EH (cell line): ENCODE measurements at regions not wholly inside any gene's neighbourhood (a gene's known extent, or its start where the extent isn't known, plus 50 kb on each side); places are given as distances from the start of the nearest gene placed in this dataset.

Source experiments
- DNase-seq: peaks from one replicate; pipeline ENCODE4 v3.0.0-alpha.2; 2015; ENCODE audit warnings: low read depth

DNA sequence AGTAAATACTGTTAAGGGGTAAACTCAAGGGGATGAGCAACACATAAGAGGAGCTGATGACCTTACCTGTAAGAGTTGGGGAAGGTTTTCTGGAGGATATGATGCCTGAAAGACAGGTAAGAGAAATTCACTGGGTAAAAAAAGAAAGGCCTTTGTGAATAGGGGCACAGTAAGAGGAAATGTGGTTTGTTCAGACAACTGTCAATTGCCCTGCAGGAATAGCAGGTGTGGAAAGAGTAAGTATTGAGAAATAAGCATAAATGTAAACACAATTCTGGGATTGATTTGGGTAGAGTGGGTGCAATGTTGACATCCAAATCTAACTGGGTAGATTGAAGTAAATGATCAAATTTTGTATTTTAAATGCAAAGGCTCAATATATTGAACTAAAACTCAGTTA lies 670.0 kb downstream of the DHX35 start:
- DNase-seq, result no peak

DNA sequence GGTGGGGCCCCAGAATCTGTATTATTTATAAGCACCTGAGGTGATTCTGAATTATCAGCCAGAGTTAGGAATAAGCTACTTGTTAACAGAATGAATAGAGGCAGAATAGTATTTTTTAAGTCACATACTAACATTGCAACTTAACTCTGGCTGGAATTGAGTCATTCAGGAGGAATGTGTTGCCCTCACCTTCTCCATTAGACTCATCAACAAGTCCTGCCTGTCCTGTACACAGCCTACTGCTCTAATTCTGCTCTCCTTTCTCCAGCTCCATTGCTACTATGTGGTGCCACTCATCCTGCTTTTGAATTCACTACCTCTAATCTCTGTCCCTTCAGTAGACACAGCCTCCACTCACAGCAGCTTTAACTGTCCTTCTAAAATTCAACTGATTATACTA lies 669.4 kb downstream of the DHX35 start:
- DNase-seq, result no peak

DNA sequence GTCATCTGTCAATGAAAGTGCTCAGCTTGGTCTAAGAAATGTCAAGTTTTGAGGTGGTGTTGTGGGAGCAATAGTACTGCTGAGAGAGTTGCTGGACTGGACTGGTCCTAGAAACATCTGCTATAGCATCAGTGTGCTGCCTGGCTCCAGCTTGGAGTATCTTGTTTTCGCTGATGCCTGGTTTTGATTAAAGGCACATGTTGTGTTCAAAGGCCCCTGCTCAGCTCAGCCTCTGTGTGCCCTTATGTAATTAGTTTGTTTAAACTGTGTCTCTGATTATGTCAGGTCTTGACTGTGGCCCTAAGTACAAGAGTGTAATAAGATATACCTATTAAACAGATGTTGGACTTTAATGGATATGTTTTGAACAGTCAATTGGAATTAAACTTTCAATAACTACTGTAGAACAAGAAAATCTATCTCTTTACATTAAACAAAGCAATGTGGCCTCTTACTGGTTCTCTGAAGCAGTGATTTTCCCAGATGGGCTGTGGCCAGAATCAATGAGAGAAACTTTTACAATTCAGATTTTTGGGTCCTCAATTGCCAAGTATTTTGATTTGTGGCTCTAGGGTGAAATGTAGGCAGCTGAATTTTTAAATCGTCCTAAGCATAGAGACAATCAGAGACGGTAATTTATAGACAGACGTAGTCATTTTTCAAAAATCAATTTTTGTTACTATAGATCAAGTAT lies 668.2 kb downstream of the DHX35 start:
- DNase-seq, result no peak

DNA sequence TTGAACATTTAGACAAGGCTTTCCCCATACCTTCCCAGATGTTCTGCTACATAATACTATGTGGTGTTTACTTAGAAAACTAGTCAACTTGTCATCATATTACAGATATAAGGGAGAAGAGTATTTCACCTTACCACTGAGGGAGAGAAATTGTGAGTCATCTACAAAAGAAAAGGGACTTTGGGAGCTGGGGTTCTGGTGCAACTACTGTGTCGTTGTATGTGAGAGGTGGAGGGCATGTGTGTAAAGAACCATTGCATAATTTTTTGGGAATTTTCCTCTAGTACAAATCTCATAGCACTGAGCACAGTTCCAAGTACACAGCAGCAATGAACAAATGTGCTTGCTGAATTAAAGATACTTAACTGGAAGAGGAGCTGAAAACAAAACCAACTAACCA lies 665.6 kb downstream of the DHX35 start:
- no peak for DNase-seq

DNA sequence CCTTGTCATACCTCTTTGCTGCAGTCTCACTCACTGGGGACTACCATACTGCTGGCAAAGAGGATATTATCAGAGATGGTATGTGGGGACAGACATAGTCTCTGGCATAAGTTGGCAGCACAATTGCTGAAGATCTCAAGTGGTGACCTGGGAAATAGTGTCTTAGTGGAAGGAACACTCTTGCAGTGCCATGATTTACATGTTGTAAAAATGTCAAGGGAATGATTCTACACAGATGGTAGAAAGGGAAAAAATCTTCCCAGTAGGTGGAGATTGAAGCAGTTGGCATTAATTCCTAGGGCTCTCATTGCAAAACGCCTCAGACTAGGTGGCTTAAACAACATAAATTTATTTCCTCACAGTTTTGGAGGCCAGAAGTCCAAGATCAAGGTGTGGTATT lies 662.2 kb downstream of the DHX35 start:
- no peak for DNase-seq

DNA sequence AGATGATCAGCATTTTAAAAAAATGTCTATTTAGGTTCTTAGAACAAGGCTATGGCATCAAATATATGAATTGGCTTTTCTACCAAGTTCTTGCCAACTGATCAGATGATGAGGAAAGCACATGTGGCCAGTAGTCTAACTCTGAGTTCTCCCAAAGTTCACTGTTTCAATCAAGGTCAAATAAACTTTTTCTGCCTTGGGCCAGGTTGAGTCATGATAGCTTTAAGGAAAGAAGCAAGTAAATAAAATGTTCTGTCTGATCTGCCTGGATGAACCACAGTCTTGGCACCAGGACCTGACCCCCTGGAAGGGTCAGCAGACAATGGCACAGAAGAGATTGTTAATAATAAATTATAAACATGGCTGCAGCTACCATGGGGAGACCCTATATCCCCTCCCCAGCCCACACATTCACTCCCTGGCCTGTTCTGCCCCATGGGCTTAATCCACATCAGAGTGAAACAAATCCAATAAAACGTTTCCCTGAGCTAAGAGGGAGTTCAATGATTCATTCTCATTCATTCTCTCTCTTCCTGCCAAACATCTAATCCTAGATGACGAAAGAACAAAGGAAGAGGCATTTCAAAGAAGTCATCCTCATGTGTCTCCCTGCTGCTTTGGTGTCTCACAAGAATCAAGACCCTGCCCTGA lies 661.6 kb downstream of the DHX35 start:
- no peak for DNase-seq

DNA sequence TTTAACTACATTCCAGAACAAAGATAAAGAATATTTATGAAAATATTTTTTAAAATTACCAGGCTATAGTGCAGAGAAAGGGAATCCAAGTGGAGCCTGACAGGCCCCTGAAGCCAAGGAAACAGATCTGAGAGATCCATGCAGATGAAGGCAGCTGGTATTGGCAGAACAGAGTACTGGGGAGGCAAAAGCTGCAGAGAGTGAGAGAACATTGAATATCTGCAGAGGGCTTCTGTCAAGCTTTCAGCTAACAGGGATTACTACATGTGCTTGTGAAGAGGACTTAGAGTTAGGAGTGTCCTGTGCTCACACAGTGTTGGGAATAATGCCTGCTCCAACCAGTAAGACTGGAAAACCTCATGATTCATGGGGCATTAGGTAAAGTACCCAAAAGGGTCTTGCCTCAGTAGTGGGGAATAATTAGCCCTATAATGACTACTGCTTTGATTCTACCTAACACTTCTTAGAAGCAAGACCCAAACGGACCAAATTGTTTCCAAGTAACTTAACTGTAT lies 657.2 kb downstream of the DHX35 start:
- no peak for DNase-seq

DNA sequence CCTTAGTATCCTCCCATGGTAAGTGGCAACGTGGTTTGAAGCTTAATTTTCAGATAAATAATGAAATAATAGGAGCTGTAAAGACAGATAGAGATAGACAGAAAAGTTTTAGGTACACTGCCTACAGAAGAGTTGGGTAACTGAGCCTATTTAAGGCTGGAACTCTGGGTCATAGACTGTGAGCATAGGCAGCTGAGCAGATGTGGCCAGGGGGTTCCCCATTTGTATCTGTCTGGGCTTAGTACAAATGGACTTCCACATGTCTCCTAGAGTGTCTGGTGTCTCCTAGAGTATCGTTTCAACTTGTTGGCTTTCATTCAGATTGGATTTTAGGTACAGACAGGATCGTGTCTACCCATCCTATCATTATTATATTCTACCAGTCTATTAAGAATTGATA lies 649.8 kb downstream of the DHX35 start:
- DNase-seq, result no peak

DNA sequence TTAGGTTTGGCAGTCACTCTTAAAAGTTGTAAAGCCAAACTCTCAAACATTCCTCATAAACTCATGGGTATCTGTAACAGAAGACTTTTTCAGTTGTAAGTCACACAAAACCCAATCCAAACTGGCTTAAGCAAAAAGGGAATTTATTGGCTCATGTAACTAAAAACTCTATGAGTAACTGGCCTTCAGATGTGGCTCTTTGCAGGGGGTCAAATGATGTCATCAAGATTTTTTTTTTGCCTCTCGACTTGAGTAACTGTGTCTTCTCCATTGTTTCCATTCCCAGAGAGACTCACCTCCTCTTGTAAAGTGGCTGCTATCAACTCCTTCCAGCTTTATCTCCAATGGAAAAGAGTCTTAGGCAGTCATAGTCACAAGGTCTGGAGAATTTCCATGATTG lies 645.0 kb downstream of the DHX35 start:
- DNase-seq, result peak; percentile 10

DNA sequence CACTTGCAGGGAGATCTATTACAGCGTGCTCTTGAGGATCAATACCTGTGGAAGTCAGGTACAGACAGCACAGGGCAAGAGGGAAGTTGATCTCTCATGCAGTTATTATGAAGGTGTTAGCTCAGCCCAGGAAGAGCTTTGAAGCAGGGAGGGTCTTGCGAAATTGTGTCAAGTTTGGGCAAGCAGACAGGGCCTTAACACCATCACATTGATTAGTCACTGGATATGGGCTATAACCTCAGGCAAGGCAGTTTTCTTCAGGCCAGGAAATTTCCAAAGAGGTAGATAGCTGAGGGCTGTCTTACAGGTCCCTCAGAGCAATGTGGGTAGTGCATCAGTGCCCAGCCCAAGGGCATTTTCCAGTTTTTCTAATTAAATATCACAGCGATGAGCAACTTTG lies 643.8 kb downstream of the DHX35 start:
- no peak for DNase-seq

DNA sequence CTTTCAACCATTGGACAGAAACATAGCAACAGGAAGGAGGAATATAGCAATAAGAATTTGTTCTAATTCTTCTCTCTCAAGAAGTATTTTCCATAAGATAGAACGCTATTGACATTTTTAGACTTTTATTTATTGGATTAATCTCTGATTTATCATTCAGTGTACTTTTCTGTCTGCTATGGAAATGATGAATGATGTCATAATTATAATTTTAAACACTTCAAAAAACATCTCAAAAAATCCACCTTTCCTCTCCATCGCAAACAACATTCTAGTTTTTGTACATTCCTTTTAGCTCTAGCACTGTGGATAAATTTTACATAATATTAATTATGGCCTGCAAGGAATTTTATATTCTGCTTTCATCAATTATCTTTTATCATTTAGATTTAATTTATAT lies 643.2 kb downstream of the DHX35 start:
- DNase-seq, result no peak

DNA sequence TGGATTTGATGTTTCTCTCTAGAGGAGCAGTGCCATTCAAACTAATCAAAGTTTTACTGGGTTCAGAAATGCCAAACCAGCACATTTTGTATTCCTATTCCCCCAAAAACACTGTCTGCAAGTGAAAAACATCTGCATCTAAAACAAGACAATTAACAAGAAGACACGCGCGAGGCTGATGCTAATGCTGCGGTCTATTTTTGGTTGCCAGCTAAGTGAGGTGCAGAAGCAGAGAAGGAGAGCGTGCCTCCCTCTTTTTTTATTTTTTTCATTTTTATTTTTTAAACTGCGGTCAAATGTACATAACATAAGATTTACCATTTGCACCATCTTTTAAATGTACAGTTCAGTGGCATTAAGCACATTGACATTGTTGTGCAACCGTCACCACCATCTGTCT lies 641.1 kb downstream of the DHX35 start:
- DNase-seq, result no peak

DNA sequence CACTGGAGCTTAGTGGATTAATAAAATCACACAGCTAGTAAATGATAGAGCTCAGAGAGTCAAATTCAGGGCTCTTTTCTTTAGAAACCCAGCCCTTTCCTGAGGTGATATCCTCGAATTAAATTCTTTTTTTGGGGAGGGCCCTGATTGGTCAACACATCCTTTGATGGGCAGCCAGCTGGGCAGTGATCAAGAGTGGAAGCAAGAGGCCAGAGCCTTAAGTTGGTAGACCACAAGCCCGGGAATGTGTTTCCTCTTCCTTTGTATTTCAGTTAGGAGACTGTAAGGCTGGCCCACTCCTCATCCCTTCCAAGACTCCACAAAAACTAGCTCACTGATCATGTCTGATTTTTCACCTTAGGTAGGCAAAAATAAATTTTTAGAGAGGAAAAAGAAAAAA lies 640.5 kb downstream of the DHX35 start:
- no peak for DNase-seq

DNA sequence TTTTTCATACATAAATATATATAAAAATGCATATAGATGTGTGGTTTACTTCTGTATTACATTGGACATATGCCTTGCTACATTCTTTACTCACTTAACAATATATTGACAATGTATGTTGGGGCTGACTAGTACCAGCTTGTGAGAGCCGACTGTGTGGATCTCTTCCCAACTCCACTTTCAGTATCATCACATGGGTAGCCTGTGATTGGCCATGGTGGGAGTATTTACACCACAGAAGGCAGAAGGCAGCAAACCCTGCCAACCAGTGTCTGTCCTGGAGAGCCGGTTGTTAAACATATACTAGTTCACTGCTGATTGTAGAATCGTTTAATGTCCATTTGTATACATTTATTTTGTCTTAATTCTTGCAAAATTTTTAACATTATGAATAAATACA lies 638.7 kb downstream of the DHX35 start:
- no peak for DNase-seq

DNA sequence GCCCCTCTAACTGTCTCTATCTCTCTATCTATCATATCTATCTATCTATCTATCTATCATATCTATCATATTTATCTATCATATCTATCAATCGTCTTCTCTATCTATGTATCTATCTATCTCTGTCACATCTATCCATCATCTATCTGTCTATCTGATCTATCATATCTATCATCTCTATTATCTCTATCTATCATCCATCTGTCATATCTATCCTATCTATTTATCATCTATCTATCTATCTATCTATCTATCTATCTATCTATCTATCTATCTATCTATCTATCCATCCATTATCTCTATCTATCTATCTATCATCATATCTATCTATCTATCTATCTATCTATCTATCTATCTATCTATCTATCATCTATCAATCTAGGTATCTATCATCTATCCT lies 638.0 kb downstream of the DHX35 start:
- no peak for DNase-seq

DNA sequence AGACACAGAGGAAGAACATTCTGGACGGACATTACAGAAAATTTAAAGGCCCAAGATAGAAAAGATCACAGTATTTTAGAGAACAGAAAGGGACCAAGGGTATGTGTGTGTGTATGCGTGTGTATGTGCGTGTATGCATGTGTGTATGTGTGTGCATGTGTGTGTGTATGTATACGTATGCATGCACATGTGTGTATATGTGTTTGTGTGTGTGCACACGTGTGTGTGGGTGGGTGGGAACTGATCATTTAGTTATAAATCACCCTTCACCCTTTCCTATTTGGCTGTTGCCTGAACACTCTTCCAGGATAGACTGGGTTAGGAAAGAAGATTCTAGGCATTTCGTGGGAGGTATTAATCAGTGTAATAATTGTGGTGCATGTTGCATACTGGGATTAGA lies 634.4 kb downstream of the DHX35 start:
- DNase-seq, result no peak

DNA sequence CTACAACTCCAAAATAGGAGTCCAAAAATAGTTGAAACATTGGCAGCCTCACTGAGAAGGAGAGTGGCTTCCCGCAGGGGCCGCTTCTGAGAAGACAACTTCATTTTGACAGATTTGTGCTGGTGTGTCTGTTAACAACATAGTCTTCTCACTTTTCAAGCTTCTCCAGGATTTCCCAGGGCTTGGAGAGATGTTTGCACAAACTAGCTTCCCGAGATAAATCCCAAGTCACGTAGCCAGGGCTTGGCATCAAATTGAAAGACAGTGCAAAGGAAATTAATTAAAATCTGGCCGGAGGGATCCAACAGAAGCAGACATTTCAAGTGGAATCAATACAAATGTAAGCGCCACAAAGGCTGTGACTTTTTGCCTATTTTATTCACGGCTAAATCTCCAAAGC lies 630.2 kb downstream of the DHX35 start:
- DNase-seq, result no peak

DNA sequence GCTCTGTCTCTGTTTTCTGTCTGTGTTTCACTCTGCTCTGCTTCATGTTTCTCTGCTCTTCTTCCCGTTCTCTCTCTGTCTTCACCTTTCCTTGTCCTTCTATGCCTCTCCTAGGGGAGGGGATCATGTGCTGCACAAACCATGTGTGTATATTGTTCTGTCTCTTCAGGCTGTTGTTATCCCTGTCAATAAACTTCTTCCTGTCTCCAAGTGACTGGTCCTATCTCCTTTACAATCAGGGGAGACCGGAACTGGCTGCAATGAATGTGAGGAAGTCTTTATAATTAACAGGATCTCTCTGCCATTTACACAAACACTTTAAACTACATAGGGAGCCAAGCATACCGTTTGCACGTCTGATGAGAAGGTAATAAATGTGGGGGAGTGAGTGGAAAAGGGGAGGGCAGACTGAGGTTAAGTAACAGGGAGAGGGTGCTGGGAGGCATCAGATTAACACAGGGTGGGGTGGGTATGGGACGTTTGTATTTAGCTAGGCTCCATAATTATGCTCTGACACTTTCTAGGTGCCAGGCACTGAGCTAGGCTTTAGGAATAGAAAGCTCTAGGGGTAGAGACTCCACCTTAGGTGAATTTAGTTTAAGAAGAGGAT lies 626.1 kb downstream of the DHX35 start:
- DNase-seq, result no peak

DNA sequence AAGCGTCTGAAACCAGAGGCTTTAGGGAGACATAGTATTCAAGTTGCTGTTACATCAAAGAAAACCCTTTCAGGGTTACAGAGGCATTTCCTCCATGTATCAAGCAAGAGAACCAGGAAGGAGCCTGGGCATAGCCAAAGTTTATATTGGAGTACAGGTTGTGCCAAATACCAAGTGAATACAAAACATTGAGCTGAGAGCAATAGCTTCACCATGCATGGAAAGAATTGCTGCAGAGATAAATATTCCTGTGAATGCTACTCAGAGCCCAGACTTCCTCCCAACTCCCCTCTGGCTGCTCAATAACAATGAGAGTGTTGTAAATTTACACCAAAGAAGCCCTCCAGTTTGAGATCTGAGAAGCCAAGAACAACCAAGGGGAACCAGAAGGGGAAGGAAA lies 618.9 kb downstream of the DHX35 start:
- DNase-seq, result no peak

DNA sequence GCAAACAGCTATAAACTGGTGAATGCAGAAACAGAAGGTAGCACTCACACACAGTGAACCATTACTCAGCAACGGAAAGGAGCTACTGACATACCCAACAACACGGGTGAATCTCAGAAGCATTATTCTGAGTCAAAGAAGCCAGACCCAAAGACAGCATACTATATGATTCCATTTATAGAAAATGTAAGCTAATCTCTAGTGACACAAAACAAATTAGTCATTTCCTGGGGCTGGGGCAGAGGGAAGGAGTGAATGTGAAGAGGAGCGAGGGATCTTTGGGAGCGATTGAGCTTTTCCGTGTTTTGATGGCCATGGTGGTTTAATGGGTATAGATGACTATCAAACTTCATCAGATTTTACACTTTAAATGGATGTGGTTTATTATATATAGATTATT lies 614.6 kb downstream of the DHX35 start:
- no peak for DNase-seq

DNA sequence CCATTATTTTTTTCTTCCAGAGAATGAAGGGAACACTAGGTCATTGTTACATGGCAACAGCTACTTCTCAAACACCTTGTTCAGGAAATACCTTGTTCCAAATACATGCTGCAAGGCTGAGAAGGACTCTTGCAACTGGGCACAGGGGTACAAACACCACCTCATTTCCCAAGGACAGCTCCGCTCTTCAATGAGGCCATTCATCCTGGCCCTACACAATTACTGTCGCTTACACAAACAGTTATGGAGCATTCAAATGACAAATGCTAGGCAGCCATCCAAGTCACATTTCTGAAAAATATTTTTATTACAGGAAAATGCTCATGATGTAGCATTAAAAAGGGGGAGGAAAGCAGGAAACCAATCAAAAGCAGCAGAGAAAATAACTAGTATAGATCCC lies 611.9 kb downstream of the DHX35 start:
- no peak for DNase-seq

DNA sequence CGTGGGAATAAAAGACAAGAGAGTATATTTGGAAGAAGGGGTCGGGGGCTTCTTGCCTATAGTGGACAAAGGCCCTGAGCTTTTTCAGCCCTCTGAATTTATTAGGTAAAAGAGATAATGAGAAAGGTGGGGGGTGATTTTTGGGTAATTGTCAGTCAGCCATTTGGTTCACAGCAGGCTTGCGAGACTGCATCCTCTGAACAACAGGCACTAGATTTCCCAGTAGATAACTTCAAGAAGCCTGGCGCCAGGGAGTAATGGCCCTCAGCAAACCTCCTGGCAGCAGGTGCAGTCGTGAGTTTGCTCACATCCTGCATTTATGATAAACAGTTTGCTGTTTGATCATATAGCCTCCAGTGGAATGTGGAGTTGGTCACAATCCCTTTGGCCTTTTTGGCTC lies 609.0 kb downstream of the DHX35 start:
- no peak for DNase-seq

DNA sequence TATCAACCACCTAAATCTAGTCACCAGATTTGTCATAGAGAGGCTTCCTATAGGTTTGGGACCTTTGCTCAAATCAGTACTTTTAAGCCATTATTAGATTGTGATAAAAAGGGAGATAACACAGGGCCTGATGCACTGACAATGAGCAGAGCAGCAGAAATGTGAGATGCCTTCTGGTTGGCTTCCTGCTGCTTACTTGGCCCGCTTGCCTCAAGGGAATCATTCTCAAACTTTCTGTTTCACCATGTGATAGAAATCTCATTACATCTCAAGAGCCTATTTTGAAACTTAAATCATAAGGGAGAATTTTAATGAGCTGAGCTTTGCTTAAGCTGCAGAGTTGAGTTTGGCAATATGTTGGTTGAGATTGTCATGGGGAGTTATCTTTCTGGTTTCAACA lies 606.0 kb downstream of the DHX35 start:
- DNase-seq, result no peak

DNA sequence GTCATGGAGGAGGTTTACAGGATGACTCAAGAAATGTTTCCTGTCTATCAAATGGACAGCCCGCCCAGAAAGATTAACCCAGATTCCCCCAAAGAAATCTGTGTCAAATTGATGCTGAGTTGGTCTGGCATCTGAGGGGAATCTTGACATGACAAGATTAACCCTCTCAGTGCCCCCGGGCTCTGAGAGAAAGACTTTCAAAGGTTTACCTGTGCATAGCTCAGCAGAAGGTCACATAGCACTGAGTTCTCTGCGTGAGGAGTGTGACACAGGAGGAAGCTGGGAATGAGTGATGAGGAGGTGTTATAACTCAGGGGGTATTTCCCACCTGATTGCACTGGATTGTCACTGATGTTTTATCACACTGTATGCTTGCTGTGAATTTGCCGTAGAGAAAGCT lies 601.2 kb downstream of the DHX35 start:
- no peak for DNase-seq
